NOMO-1 (cell line): ENCODE measurements at regions not wholly inside any gene's neighbourhood (a gene's known extent, or its start where the extent isn't known, plus 50 kb on each side); places are given as distances from the start of the nearest gene placed in this dataset.

Experiments
- DNase-seq, 2 experiments: peaks; one replicate each; lab custom pipeline; 2025; ENCODE audit not compliant: unreplicated experiment in 2 of 2; lab: John Stamatoyannopoulos, UW

DNA sequence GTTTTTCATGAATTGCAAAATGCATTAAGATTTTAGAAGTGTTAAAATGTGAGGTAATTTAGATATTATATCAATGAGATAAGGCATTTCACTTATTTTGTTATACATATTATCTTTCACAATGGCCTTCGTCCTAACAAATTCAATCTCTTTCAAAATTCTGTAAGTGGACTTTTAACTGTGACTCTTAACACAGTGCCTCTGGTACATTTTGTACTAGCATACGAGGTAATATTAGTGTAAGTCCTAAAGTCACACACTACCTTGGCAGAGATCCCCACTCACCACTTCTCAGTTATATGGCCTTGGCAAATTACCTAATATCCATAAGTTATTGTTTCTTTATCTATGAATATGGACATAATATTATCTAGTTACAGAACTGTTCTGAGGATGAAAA is 101.3 kb upstream of the SLITRK6 start:
- DNase-seq = no peak

DNA sequence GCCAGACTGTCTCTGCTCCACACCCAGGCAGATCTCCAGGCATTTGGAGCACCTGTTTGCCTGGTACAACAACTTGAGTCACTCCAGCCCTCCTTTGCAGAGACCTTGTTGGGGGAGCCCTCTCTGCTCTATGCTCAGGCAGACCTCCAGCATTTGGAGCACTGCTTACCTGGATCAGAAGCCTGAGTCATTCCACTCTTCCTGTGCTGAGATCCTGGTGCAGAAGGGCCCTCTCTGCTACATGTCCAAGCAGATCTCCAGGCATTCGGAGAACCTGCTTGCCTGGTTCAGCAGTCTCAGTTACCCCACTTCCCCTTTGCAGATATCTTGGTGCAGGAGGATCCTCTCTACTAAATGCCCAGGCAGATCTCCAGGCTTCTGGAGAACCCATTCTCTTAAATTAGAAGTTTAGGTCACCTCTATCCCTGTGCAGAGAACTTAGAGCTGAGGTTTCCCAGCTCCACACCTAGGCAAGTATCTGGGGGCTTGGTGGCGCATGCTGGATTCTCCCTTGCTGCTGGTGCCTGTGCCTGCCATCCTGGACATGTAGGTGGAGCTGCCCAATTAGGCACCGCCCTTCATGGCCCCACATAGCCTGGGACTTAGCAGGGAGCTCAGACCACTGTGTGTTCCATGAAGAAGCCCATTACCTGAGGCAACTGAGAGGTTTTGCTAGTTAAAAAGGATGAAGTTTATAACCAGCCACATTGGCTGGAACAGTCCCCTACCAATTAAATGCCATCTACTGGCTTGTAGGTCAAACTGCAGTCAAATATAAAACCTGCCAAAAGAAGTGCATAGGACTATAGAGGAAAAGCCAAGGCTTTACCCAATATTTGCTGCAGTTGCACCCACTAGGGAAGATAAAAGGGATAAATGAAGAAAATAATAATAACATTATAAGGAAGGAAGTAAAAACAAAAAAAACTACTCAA is 97.6 kb upstream of the SLITRK6 start:
- no peak for DNase-seq

DNA sequence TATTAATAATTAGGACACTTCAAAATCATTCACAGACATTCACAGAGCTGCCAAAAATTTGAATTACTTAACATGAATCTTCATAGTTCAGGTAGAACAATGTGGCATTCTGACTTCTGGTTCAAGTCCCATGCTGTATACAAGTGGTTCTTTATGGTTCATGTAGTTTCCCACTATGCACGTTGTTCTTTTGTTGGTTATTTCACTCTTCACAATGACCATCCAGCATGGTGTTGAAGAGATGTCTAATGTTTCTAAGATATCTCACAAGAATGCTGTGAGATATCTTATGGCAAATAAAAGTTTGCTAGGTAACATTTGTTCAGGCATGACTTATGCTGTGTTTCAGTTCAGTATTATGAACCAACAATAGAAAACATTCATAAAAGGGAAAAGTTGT is 88.2 kb upstream of the SLITRK6 start:
- no peak for DNase-seq

DNA sequence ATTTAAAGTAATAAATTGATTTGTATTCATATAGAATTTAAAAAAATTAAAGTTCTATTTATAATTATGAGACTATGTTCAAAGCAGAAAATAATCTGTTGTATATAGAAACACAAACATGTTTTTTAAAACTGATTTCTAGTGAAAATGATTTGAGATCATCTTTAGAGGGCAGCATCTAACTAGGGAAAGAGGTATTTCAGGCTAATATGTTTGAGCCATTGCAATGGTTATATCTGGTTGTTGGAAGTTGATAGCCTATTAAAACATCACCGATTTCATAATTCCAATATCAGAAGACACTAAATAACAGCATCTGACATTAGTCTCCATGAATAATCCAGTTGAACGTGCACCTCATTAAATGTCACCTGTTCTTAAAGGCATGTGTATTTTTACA is 79.8 kb upstream of the SLITRK6 start:
- no peak for DNase-seq

DNA sequence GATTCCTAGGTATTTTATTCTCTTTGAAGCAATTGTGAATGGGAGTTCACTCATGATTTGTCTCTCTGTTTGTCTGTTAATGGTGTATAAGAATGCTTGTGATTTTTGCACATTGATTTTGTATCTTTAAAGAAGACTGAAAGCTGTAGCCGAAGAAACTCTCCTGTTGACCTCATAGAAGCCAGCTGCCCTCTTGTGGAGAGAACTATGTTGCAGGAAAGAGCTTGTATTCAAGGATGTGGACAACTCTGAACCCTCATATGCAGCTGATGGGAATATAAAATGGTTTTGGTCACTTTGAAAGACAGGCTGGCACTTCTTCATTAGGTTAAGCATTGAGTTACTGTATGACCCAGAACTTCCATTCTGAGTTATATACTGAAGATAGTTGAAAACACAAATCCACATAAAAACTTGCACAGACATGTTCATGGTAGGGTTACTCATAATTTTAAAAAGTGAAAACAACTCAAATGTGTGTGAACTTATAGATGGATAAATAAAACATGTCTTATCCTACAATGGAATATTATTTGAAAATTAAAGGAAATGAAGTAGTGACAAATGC is 65.8 kb upstream of the SLITRK6 start:
- DNase-seq = peak in 1 of 2 experiments; percentile 0

DNA sequence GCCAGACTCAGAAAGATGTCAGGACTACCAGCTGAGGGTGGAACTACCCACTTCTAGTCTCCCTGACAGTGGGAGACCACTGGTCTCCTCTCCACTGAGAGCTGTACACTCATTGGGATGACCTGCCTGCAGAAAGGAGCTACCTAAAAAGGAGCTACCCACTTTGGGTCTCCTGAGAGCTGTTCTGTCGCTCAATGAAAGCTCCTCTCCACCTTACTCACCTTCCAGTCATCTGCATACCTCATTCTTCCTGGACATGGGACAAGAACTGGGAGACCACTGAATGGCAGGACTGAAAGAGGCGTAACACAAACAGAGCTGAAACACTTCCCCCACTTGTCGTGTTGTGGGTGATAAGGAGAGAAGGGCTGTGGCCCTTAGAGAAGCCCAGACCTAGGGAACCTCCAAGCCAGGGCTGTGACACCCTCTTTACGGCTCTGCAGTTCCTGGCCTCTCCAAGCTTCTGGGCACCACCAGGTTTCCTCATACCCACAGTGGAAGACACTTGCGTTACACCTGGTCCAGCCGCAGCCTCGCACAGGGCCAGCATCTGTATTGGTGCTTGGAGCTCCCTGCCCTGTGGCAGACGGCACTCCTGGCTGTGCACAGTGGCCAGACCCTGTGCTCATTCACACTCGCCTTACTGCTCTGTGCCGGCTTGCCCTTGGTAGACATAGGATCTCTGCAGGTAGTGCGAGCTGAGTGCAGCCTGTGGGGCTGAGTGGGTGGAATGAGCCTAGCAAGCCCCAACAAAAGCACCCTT is 54.9 kb upstream of the SLITRK6 start:
- no peak for DNase-seq

DNA sequence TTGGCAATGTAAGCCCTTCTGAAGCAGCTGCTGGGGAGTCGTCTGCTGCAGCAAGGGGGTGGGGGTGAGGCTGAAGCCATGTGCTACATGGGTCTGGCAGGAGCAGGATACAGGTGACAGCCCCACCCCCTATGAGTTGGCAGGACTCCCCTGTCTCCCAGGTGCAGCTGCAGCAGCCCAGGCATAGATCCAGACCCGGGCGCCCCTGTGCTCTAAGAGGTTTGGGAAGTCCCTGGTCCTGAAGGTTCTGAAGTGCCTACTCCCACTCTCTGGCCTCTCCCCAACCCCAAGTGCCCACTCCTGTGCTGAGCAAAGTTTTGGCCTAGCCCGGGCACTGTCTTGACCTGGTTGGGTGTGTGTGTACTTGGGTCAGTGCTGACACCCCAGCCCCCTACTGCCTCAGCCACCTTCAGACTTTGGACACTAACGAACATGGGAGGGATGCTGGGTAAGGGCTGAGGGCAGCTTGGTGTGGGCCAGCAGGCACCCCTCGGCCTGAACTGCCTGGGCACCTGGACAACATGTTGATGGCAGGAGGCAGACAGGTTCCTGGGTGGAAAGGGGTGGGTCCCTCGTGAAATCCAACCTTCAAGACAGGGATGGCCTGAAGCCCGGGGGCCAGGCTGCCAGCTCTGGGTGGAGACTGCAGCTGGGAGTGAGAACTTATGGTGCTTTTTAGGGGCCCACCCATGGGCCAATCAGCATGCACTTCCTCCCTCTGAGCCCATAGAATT is 54.1 kb upstream of the SLITRK6 start:
- DNase-seq = no peak
